Left ventricle myocardium inferior (tissue), 1 donor: ENCODE measurements at regions not wholly inside any gene's neighbourhood (a gene's known extent, or its start where the extent isn't known, plus 50 kb on each side); places are given as distances from the start of the nearest gene placed in this dataset.

Source experiments
- DNase-seq: peaks from one replicate; pipeline ENCODE4 v3.0.0-alpha.2; 2020
- H3K27ac ChIP-seq: fragments of 200-600 bp; replicated peaks from 2 replicates; pipeline ENCODE4 v1.8.0; 2021
- H3K27me3 ChIP-seq: fragments of 200-600 bp; 2 replicates; pipeline ENCODE4 v1.8.0; 2021; ENCODE audit warnings: low read depth
- H3K36me3 ChIP-seq: fragments of 200-600 bp; 2 replicates; pipeline ENCODE4 v1.8.0; 2021
- H3K4me1 ChIP-seq: fragments of 200-600 bp; 2 replicates; pipeline ENCODE4 v1.8.0; 2021
- H3K4me3 ChIP-seq: fragments of 200-600 bp; 2 replicates; pipeline ENCODE4 v1.8.0; 2021; ENCODE audit warnings: mild to moderate bottlenecking, moderate library complexity
- H3K9me3 ChIP-seq: fragments of 200-600 bp; replicated peaks from 2 replicates; pipeline ENCODE4 v1.8.0; 2021
- CTCF ChIP-seq: fragments of 200-600 bp; IDR thresholded peaks from 2 replicates; pipeline ENCODE4 v1.8.0; 2021; ENCODE audit warnings: antibody characterized with exemption, mild to moderate bottlenecking, borderline replicate concordance
- intact Hi-C: fragments of 100-400 bp; cut with micrococcal nuclease; formaldehyde crosslinking; loops from one replicate; pipeline ENCODE4 v1.11.0; 2022
- donor health status: DM: no; HTN: yes; CAD: no; lungs with severe emphysema.

DNA sequence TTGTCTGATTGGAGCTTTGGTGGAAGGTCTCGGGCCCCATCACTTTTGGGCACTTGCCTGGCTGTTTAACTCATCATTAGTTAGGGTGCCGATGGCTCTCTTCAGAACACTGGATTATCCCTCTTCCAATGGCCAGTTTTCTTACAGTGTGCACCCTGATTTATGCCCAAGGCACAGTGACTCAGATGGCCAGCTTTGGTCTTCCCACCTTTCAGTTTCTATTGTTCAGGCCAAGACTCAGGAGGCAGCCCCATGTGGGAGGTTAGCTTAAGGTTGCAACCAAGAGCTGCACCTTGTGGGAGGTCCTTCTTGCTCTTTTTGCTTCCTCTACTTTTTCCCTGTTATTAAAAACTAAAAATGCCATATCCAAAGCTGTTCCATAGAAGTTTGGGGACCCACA lies 121.0 kb upstream of the ZNF91 start:
- no peaks in the 10 kb centered on the region for H3K36me3 ChIP-seq
- no peak for DNase-seq
- TF ChIP-seq CTCF: no peak
- no peak overlapping the region for H3K27ac ChIP-seq
- no peaks in the 10 kb centered on the region for H3K9me3 ChIP-seq
- peaks cover 20% of the 10 kb centered on the region for H3K4me1 ChIP-seq
- no peaks in the 10 kb centered on the region for H3K27me3 ChIP-seq
- no peak overlapping the region for H3K4me3 ChIP-seq
- intact Hi-C loops: no loop called here

DNA sequence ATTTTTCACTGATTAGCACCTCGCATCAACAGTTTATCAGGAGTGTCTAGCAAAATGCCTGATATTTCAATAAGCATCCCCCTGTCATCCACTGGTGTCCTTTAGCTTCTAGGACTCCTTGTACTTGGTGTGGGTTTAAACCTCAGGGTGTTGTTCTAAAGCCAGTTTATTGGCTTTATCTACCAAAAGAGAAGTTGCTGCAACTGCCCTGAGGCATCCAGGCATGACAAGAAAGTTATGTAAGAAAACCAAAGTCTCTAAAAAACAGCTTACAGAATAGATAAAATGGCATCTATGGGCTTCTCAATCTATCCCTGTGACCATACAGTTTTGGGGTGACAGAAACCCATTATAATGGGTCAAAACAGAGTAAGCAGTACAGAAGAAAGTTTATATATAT lies 120.3 kb upstream of the ZNF91 start:
- intact Hi-C loops: no loop called here
- DNase-seq: no peak
- no peak for TF ChIP-seq CTCF
- peaks cover 20% of the 10 kb centered on the region for H3K4me1 ChIP-seq
- H3K27ac ChIP-seq: no peak overlapping the region
- H3K9me3 ChIP-seq: no peaks in the 10 kb centered on the region
- no peaks in the 10 kb centered on the region for H3K36me3 ChIP-seq
- H3K27me3 ChIP-seq: no peaks in the 10 kb centered on the region
- H3K4me3 ChIP-seq: no peak overlapping the region

DNA sequence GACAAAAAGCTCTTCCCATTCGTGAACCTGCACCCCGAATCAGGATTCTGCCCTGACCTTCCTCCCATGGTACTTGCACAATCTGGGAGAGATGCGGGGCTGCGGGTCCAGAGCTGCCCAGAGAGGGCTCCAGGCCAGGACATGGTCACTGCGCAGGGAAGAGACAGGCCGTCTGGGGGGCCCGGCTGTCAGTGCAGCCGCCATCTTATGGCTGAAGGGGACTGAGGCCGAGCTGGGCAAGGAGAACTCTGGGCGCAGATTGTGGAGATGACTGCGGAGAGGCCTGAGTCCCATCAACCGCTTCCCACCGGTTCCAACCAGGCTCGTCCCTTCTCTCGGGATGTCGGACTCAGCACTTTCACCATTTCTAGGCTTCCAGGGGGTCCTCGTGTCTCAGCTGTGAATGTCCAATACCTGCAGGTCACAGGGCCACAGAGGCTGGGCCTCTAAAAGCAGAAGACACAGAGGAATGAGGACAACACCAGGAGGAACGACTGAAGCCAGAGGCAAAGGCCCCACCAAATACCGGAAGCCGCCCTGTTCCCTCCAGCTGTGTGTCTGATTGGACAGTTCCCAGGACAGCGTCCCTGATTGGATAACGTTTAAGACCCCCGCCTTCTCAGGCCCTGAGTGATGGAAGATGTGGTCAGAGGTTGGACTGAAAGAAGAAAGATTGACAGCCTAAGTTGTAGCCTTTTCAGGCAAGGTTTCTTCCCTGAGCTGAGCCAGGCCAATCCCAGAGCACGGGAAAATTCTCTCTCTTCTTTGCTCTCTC lies 117.1 kb upstream of the ZNF91 start:
- Histone ChIP-seq H3K4me3 (no peak overlapping the region), H3K27me3 (no peaks in the 10 kb centered on the region), H3K36me3 (no peaks in the 10 kb centered on the region), H3K9me3 (no peaks in the 10 kb centered on the region), H3K4me1 (peaks cover 7% of the 10 kb centered on the region), H3K27ac (no peak overlapping the region)
- no peak for DNase-seq
- intact Hi-C loops: no loop called here
- no peak for TF ChIP-seq CTCF

- no peak for TF ChIP-seq CTCF
- intact Hi-C loops: no loop called here
- no peaks in the 10 kb centered on the region for H3K36me3 ChIP-seq
Measured at GRCh38 chr19:23509686-23510450, 114.6 kb upstream of the ZNF91 start.

GRCh38 chr19:23507446-23507845 lies 112.2 kb upstream of the ZNF91 start:
- H3K36me3 ChIP-seq: no peaks in the 10 kb centered on the region
- no peak for TF ChIP-seq CTCF
- intact Hi-C loops: no loop called here
- DNase-seq: no peak
- H3K9me3 ChIP-seq: no peaks in the 10 kb centered on the region
- no peak overlapping the region for H3K4me3 ChIP-seq
- H3K27ac ChIP-seq: no peak overlapping the region
- no peaks in the 10 kb centered on the region for H3K4me1 ChIP-seq
- no peaks in the 10 kb centered on the region for H3K27me3 ChIP-seq

More at GRCh38 chr19:23509686-23510450, 114.6 kb upstream of the ZNF91 start:
- peaks cover 7% of the 10 kb centered on the region for H3K4me1 ChIP-seq
- no peak overlapping the region for H3K27ac ChIP-seq
- DNase-seq: no peak
- no peak overlapping the region for H3K4me3 ChIP-seq
- no peaks in the 10 kb centered on the region for H3K27me3 ChIP-seq
- H3K9me3 ChIP-seq: no peaks in the 10 kb centered on the region
